A549 (cell line): ENCODE measurements at regions not wholly inside any gene's neighbourhood (a gene's known extent, or its start where the extent isn't known, plus 50 kb on each side); places are given as distances from the start of the nearest gene placed in this dataset.

Source experiments
- NFE2L2 ChIP-seq: fragments of 150-350 bp; conservative IDR thresholded peaks from 2 replicates; pipeline ENCODE4 v1.6.1; 2014; ENCODE audit warnings: low read length
- TF ChIP-seq, protein P1 (sequence below): fragments of >200 bp; sonication (Bioruptor Twin); formaldehyde crosslinking; IDR thresholded peaks from 3 replicates; pipeline ENCODE4 v1.5.1; 2016

DNA sequence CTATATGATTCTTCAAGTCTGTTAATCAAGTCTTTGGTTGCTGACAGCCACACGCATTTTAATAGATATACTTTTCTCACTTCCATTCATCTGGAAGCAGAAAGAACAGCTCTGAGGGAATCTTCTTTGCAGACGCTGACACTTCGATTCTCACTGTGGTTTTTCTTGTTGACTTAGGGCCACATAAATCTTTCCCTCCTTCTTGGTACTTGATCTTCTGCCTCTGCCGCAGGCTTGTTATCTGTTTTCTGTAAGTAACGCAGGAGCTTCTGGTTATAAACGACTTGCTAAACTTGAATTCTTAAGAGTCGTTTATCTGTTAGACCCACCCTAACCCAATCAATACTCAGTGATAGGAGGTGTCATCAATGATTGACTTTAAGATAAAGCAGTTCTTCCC, 268.8 kb upstream of the SULF2 start:
- TF ChIP-seq, protein P1, sequence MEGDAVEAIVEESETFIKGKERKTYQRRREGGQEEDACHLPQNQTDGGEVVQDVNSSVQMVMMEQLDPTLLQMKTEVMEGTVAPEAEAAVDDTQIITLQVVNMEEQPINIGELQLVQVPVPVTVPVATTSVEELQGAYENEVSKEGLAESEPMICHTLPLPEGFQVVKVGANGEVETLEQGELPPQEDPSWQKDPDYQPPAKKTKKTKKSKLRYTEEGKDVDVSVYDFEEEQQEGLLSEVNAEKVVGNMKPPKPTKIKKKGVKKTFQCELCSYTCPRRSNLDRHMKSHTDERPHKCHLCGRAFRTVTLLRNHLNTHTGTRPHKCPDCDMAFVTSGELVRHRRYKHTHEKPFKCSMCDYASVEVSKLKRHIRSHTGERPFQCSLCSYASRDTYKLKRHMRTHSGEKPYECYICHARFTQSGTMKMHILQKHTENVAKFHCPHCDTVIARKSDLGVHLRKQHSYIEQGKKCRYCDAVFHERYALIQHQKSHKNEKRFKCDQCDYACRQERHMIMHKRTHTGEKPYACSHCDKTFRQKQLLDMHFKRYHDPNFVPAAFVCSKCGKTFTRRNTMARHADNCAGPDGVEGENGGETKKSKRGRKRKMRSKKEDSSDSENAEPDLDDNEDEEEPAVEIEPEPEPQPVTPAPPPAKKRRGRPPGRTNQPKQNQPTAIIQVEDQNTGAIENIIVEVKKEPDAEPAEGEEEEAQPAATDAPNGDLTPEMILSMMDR: no peak
- no peak for TF ChIP-seq NFE2L2
